ENCODE measurements at regions not wholly inside any gene's neighbourhood (a gene's known extent, or its start where the extent isn't known, plus 50 kb on each side); places are given as distances from the start of the nearest gene placed in this dataset.

DNA sequence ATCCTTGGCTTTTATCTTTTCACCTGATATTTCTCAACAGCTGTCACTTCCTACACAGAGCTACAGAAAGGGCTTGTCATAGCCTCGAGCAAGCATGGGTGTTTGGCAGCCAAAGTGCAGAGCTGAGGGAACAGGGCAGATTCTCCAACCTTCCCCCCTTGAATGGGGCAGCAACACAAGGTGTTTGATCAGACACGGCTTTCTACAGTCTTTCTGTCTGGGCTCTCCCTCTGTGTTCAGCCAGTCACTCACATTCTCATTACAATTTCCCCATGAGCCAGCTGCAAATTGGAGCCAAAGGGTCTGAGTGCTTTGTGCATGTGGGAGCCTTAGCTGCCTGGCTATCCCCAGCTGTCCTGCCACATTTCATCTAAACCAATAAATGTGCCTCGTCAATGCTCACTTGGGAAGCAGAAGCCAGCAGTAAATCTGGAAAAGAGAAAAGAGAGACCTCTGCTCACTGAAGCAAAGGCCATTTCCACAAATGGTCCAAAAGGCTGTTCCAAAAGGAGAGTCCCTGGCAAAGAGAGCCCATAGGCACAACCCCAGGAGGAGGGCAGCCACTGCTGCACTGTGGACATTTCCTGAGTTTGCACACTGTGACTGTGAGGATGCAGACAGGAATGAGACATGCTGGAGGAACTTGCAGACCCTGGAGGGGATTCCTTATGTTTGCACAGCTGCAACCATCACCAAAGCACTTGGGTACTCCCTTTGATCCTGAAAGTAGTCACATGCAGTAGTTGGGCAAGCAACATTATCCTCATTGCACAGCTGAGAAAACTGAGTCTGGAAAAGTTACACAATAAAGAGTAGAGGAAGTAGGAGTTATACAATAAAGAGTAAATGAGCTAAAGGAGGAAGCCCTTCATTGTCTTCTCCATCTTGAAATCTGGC, 186.8 kb downstream of the FAM181B start:
- peaks cover 4% of the 10 kb centered on the region for H3K9me3 Mint-ChIP-seq (ENCODE audit: unreplicated experiment)
- peaks cover 13% of the 10 kb centered on the region for H3K4me1 Mint-ChIP-seq (ENCODE audit: unreplicated experiment)
- H3K4me3 Mint-ChIP-seq (ENCODE audit: unreplicated experiment): no peak overlapping the region
- no peak overlapping the region for H3K27ac Mint-ChIP-seq (ENCODE audit: unreplicated experiment)
- H3K36me3 Mint-ChIP-seq (ENCODE audit: low read depth, unreplicated experiment): no peaks in the 10 kb centered on the region
- no peak for DNase-seq (ENCODE audit: low spot score)
- TF ChIP-seq, protein P1, sequence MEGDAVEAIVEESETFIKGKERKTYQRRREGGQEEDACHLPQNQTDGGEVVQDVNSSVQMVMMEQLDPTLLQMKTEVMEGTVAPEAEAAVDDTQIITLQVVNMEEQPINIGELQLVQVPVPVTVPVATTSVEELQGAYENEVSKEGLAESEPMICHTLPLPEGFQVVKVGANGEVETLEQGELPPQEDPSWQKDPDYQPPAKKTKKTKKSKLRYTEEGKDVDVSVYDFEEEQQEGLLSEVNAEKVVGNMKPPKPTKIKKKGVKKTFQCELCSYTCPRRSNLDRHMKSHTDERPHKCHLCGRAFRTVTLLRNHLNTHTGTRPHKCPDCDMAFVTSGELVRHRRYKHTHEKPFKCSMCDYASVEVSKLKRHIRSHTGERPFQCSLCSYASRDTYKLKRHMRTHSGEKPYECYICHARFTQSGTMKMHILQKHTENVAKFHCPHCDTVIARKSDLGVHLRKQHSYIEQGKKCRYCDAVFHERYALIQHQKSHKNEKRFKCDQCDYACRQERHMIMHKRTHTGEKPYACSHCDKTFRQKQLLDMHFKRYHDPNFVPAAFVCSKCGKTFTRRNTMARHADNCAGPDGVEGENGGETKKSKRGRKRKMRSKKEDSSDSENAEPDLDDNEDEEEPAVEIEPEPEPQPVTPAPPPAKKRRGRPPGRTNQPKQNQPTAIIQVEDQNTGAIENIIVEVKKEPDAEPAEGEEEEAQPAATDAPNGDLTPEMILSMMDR (IDR thresholded peaks at IDR 0.05; ENCODE audit: unreplicated experiment): no peak
- no peaks in the 10 kb centered on the region for H3K27me3 Mint-ChIP-seq (ENCODE audit: unreplicated experiment)

DNA sequence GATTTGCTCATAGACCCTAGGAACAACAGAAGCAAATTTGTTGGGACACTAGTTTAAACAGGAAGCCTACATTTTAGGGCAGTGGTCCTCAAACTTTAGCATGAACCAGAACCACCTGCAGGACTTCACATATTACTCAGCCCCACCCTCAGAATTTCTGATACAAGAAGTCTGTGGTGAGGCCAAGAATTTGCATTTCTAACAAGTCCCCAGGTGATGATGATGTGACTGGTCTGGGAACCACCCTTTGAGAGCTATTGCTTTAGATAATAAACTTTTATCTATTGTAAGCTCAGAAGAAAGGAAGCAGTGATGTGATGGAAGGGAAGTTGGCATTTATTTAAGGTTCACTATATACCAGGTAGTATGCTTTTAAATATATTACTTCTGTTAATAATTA, 194.0 kb downstream of the FAM181B start:
- no peak overlapping the region for H3K27ac Mint-ChIP-seq (ENCODE audit: unreplicated experiment)
- no peak overlapping the region for H3K4me3 Mint-ChIP-seq (ENCODE audit: unreplicated experiment)
- no peaks in the 10 kb centered on the region for H3K27me3 Mint-ChIP-seq (ENCODE audit: unreplicated experiment)
- H3K9me3 Mint-ChIP-seq (ENCODE audit: unreplicated experiment): no peaks in the 10 kb centered on the region
- no peak for DNase-seq (ENCODE audit: low spot score)
- H3K36me3 Mint-ChIP-seq (ENCODE audit: low read depth, unreplicated experiment): no peaks in the 10 kb centered on the region
- TF ChIP-seq, protein P1 (IDR thresholded peaks at IDR 0.05; ENCODE audit: unreplicated experiment): no peak
- H3K4me1 Mint-ChIP-seq (ENCODE audit: unreplicated experiment): no peaks in the 10 kb centered on the region

DNA sequence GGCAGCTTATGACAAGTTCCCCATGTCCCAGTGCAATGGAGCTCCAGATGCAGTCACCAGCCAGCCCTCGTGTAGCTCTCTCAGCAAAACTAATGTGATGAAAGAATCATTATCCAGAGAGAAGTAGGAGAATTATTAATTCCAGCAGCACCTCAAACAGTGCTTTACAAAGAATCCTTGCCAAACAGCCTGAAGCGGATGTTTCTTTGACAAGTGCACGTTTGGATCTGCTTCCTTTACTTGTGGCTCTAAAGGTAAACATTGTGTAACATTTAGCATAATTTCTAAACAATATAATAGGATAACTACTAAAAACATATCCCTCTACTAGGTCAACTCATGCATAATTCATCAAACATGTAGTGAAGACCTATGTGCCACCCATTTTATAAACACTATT, 197.0 kb downstream of the FAM181B start:
- no peak overlapping the region for H3K4me3 Mint-ChIP-seq (ENCODE audit: unreplicated experiment)
- no peak for DNase-seq (ENCODE audit: low spot score)
- H3K27ac Mint-ChIP-seq (ENCODE audit: unreplicated experiment): no peak overlapping the region
- no peaks in the 10 kb centered on the region for H3K36me3 Mint-ChIP-seq (ENCODE audit: low read depth, unreplicated experiment)
- H3K27me3 Mint-ChIP-seq (ENCODE audit: unreplicated experiment): no peaks in the 10 kb centered on the region
- TF ChIP-seq, protein P1 (IDR thresholded peaks at IDR 0.05; ENCODE audit: unreplicated experiment): no peak
- H3K9me3 Mint-ChIP-seq (ENCODE audit: unreplicated experiment): no peaks in the 10 kb centered on the region
- H3K4me1 Mint-ChIP-seq (ENCODE audit: unreplicated experiment): no peaks in the 10 kb centered on the region

DNA sequence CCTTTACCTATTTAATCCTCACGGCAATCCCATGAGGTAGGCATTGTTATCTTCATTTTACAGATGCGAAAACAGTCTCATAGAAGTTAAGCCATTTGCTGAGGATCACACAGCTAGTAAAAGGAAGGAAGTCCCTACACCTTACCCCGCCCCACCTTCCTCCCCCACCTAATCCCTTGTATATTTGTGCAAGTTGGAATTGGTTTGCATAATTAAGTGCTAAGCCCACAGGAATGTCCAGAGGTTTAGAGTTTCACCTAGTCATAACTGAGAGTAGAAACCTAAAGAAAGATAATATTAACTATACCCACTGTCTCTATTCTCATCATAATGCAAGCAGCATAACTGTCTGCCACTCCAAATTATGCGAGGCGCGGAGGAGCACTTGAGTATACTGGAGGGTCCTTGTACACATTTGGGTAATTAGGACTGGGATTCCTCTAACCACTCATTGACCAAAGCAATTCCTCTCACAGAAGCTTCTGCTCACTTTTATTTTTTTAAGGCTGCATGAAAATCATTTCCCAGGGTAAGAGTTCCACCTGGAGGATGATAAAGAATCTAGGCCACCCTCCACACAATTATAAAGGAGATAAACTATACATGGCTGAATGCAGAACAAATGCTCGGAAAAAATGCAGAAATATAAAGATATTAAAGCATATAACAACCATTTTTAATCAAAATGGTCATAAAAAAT, 199.9 kb downstream of the FAM181B start:
- no peak overlapping the region for H3K27ac Mint-ChIP-seq (ENCODE audit: unreplicated experiment)
- no peaks in the 10 kb centered on the region for H3K36me3 Mint-ChIP-seq (ENCODE audit: low read depth, unreplicated experiment)
- no peaks in the 10 kb centered on the region for H3K9me3 Mint-ChIP-seq (ENCODE audit: unreplicated experiment)
- TF ChIP-seq, protein P1 (IDR thresholded peaks at IDR 0.05; ENCODE audit: unreplicated experiment): no peak
- H3K4me3 Mint-ChIP-seq (ENCODE audit: unreplicated experiment): no peak overlapping the region
- DNase-seq (ENCODE audit: low spot score): no peak
- H3K27me3 Mint-ChIP-seq (ENCODE audit: unreplicated experiment): no peaks in the 10 kb centered on the region
- no peaks in the 10 kb centered on the region for H3K4me1 Mint-ChIP-seq (ENCODE audit: unreplicated experiment)

DNA sequence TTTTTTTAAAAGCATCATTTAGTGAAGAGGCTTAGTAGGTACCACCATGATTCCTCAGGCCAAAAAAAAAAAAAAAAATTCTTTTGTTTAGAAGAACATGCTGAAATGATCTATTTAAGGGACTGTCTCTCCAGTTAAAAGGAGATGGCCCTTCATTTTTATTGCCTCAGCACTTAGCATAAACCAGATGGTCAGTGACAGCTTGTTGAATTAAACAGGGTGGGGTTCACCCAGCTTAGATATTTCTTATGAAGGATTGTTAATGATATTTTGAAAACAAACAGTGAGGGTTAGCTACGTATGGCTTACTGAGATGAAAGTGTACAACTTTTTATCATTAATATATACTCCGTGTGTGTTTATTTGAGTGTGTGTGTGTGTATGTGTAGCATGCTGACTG, 203.7 kb downstream of the FAM181B start:
- H3K27ac Mint-ChIP-seq (ENCODE audit: unreplicated experiment): no peak overlapping the region
- H3K4me1 Mint-ChIP-seq (ENCODE audit: unreplicated experiment): no peaks in the 10 kb centered on the region
- H3K4me3 Mint-ChIP-seq (ENCODE audit: unreplicated experiment): no peak overlapping the region
- H3K9me3 Mint-ChIP-seq (ENCODE audit: unreplicated experiment): no peaks in the 10 kb centered on the region
- H3K27me3 Mint-ChIP-seq (ENCODE audit: unreplicated experiment): no peaks in the 10 kb centered on the region
- H3K36me3 Mint-ChIP-seq (ENCODE audit: low read depth, unreplicated experiment): no peaks in the 10 kb centered on the region
- no peak for DNase-seq (ENCODE audit: low spot score)
- TF ChIP-seq, protein P1 (IDR thresholded peaks at IDR 0.05; ENCODE audit: unreplicated experiment): no peak
